Activated T-helper 17 cell treated with anti-CD3 and anti-CD28 coated beads, Interleukin-2, amount 50 U/mL, for 72 hours (primary cell): ENCODE measurements at regions not wholly inside any gene's neighbourhood (a gene's known extent, or its start where the extent isn't known, plus 50 kb on each side); places are given as distances from the start of the nearest gene placed in this dataset.

Experiments used
- ATAC-seq: fragments of 150-1000 bp; cut with Tn5 transposase; replicated peaks from 2 replicates; pipeline ENCODE4 v1.10.0; 2021; ENCODE audit warnings: mild to moderate bottlenecking, moderate library complexity
- H3K27ac Mint-ChIP-seq: one replicate; pipeline ENCODE4 v1.8.0; 2022; ENCODE audit warnings: mixed read lengths
- H3K27me3 Mint-ChIP-seq: one replicate; pipeline ENCODE4 v1.8.0; 2022; ENCODE audit warnings: mixed read lengths
- H3K36me3 Mint-ChIP-seq: one replicate; pipeline ENCODE4 v1.8.0; 2022; ENCODE audit warnings: low read depth, mild to moderate bottlenecking, mixed read lengths
- H3K4me1 Mint-ChIP-seq: one replicate; pipeline ENCODE4 v1.8.0; 2022; ENCODE audit warnings: mixed read lengths
- H3K4me3 Mint-ChIP-seq: one replicate; pipeline ENCODE4 v1.8.0; 2022; ENCODE audit warnings: mild to moderate bottlenecking, mixed read lengths
- H3K9me3 Mint-ChIP-seq: one replicate; pipeline ENCODE4 v1.8.0; 2022; ENCODE audit warnings: mixed read lengths

- Mint-ChIP-seq H3K4me1 (no peaks in the 10 kb centered on the region), H3K9me3 (no peaks in the 10 kb centered on the region), H3K27ac (no peak overlapping the region), H3K36me3 (no peaks in the 10 kb centered on the region), H3K4me3 (no peak overlapping the region), H3K27me3 (no peaks in the 10 kb centered on the region)
- ATAC-seq = no peak
Observed at GRCh38 chr2:62447411-62447810, 58.6 kb downstream of the TMEM17 start.

DNA sequence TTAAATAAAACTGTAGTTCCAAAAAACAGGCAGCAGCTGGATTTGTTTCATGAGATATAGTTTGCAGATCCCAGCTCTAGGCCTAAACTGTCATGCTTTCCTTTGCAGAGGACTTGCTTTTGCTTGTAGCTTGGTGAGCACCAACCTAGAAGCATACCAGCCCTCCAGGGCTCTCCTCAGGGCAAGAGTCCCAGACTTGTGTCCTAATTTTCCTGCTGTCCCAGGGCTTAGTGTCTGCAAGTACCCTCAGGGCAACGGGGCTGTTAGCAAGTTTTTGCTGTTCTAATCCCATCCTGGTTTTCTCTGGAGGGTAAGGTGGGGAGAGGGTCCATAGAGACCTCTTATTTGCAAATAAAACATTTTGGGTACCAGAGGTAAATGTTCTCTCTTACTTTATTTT lies 59.5 kb downstream of the TMEM17 start:
- no peaks in the 10 kb centered on the region for H3K36me3 Mint-ChIP-seq
- no peak overlapping the region for H3K4me3 Mint-ChIP-seq
- no peaks in the 10 kb centered on the region for H3K4me1 Mint-ChIP-seq
- no peaks in the 10 kb centered on the region for H3K27me3 Mint-ChIP-seq
- ATAC-seq = no peak
- no peaks in the 10 kb centered on the region for H3K9me3 Mint-ChIP-seq
- no peak overlapping the region for H3K27ac Mint-ChIP-seq

- Mint-ChIP-seq H3K4me3 (no peak overlapping the region), H3K4me1 (no peaks in the 10 kb centered on the region), H3K27me3 (no peaks in the 10 kb centered on the region), H3K36me3 (no peaks in the 10 kb centered on the region), H3K27ac (no peak overlapping the region), H3K9me3 (no peaks in the 10 kb centered on the region)
- no peak for ATAC-seq
Observed at GRCh38 chr2:62443886-62444285, 62.1 kb downstream of the TMEM17 start.

DNA sequence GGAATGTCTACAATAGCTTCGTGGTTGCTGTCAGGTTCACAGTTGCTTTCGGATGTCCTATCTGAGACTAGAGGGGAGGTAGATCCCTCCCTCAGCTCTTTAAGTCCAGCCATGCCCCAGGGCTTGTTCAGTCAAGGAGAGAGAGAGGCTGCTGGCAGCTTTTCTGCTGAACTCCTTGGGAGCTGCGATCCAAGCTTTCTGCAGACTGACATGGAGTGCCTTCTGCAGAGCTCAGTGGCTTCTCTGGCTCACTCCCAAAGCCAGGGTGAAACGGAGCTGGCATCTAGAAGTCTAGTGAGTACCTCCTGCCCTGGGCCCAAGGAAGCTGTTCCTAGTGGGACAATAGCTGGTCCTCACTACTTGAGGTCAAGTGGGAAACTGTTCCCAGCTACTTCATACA lies 62.5 kb downstream of the TMEM17 start:
- Mint-ChIP-seq H3K4me1 (no peaks in the 10 kb centered on the region), H3K27me3 (no peaks in the 10 kb centered on the region), H3K4me3 (no peak overlapping the region), H3K27ac (no peak overlapping the region), H3K9me3 (no peaks in the 10 kb centered on the region), H3K36me3 (no peaks in the 10 kb centered on the region)
- no peak for ATAC-seq

DNA sequence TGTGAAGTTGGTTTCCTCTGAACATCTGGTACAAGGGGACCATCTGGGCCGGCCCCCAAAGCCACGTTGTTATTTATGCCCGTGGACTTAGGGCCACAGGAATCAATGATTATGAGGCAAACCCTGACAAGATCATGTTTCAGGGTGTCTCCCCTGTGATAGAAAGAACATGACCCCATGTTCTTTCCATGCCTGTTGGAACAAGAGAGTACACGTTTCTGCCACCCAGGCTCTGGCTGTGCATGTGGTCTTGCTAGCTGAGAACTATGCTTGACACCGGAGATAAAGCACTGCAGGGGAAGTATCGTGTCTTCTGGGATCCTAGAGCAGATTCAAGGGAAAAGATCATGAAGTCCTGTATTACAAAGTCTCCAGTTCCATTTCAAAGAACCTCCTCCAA lies 64.2 kb downstream of the TMEM17 start:
- Mint-ChIP-seq H3K27ac (no peak overlapping the region), H3K36me3 (no peaks in the 10 kb centered on the region), H3K4me3 (no peak overlapping the region), H3K27me3 (no peaks in the 10 kb centered on the region), H3K4me1 (no peaks in the 10 kb centered on the region), H3K9me3 (no peaks in the 10 kb centered on the region)
- ATAC-seq = no peak

DNA sequence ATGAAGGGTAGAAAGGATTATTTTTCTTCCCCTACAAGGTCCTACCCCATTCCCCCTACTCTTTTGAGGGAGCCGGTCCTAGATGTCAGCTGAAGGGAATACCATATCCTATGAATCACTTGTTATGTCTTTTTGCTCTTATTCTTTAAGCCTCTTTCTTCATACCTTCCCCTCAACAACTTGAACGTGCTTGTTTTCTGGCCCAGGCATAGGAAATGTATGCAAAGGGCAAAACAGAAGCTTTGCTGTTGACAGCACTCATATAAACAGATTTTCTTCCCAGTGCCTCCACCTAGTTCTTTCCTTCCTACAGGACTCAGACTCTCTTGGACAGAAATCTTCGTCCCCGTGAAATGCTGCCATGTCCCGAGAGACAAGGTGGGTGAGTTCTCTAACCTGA lies 64.6 kb downstream of the TMEM17 start:
- H3K27ac Mint-ChIP-seq = no peak overlapping the region
- no peak overlapping the region for H3K4me3 Mint-ChIP-seq
- ATAC-seq = no peak
- no peaks in the 10 kb centered on the region for H3K27me3 Mint-ChIP-seq
- no peaks in the 10 kb centered on the region for H3K36me3 Mint-ChIP-seq
- H3K4me1 Mint-ChIP-seq = no peaks in the 10 kb centered on the region
- no peaks in the 10 kb centered on the region for H3K9me3 Mint-ChIP-seq

- no peak overlapping the region for H3K27ac Mint-ChIP-seq
- ATAC-seq = no peak
- no peaks in the 10 kb centered on the region for H3K4me1 Mint-ChIP-seq
Observed at GRCh38 chr2:62440281-62440946, 65.6 kb downstream of the TMEM17 start.

DNA sequence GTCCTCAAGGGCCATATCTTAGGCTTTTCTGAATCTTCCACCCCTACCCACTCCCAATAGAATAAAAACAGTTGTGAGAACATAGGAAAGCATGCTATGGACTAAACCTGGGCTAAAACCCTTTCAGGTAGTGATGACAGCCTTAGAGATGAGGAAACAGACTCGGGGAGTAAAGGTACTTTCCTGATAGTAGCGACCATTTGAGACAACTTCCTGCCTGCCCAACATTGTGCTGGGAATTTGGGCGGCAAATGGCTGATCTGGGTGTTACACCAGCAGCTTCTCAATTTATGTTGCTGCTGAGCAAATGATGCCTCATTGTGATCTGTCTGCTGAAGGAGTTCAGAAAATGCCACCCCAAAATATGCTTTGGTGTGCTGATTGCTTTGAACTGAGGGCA lies 66.6 kb downstream of the TMEM17 start:
- no peak overlapping the region for H3K4me3 Mint-ChIP-seq
- H3K27me3 Mint-ChIP-seq = no peaks in the 10 kb centered on the region
- no peaks in the 10 kb centered on the region for H3K36me3 Mint-ChIP-seq
- H3K27ac Mint-ChIP-seq = no peak overlapping the region
- H3K9me3 Mint-ChIP-seq = no peaks in the 10 kb centered on the region
- no peak for ATAC-seq
- no peaks in the 10 kb centered on the region for H3K4me1 Mint-ChIP-seq

More at GRCh38 chr2:62440281-62440946, 65.6 kb downstream of the TMEM17 start:
- Mint-ChIP-seq H3K36me3 (no peaks in the 10 kb centered on the region), H3K4me3 (no peak overlapping the region), H3K27me3 (no peaks in the 10 kb centered on the region), H3K9me3 (no peaks in the 10 kb centered on the region)

DNA sequence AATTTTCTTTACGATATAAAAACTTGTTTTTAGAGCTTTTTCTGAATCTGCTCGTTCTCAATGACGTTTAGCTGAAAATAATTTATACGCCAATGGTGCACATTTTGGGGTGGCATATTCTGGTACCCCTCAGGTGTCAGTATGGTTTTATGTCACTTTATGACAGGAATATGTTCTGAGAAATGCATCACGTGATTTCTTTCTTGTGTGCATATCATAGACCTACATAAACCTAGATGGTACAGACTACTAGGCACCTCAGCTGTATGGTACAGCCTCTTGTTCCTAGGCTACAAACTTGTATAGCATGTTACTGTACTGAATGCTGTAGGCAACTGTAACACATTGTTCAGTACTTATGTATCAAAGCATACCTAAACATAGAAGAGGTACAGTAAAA lies 68.2 kb downstream of the TMEM17 start:
- no peaks in the 10 kb centered on the region for H3K9me3 Mint-ChIP-seq
- no peak for ATAC-seq
- no peaks in the 10 kb centered on the region for H3K4me1 Mint-ChIP-seq
- no peak overlapping the region for H3K27ac Mint-ChIP-seq
- no peaks in the 10 kb centered on the region for H3K36me3 Mint-ChIP-seq
- H3K27me3 Mint-ChIP-seq = no peaks in the 10 kb centered on the region
- H3K4me3 Mint-ChIP-seq = no peak overlapping the region

DNA sequence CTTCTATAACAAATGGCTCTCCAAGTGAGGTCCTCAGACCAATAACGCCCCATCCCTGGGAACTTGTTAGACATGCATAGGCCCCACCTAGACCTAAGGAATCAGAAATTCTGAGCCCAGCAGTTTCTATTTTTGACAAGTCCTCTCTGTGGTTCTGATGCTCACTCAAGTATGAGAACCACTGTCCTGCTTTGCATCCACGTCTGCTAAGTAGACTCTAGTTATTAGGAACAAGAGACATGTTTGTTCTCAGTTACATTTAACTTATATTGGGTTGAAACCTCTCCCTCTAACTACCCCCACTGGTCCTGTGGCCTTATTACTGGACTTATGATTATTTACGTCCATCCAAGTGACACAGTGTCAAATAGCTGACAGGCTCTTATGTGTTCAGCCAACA lies 70.3 kb downstream of the TMEM17 start:
- no peak for ATAC-seq
- Mint-ChIP-seq H3K4me1 (no peaks in the 10 kb centered on the region), H3K4me3 (no peak overlapping the region), H3K27me3 (no peaks in the 10 kb centered on the region), H3K36me3 (no peaks in the 10 kb centered on the region), H3K9me3 (no peaks in the 10 kb centered on the region), H3K27ac (no peak overlapping the region)

DNA sequence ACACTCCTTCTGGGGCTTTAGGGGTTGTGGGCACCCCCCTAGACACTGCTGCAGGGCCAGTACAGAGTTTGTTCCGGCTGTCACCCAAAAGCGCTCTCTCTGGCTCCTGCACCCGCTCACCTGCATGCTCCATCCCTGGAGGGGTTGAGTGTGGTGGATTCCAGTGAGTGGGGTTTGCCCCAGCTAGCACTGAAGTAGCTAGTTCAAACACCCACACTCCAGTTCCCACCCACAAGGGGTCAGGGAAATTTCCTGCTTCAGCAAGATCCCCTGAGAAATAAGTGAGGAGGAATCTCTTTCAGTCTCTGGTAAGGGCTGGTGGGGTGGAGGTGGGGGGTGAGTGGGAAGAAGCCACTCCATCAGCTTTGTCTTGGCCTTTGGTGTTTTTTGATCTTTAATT lies 73.6 kb downstream of the TMEM17 start:
- Mint-ChIP-seq H3K27ac (no peak overlapping the region), H3K36me3 (no peaks in the 10 kb centered on the region), H3K4me3 (no peak overlapping the region), H3K4me1 (no peaks in the 10 kb centered on the region), H3K9me3 (no peaks in the 10 kb centered on the region), H3K27me3 (no peaks in the 10 kb centered on the region)
- ATAC-seq = no peak

- H3K27ac Mint-ChIP-seq = no peak overlapping the region
- H3K4me3 Mint-ChIP-seq = no peak overlapping the region
- H3K27me3 Mint-ChIP-seq = no peaks in the 10 kb centered on the region
- no peaks in the 10 kb centered on the region for H3K4me1 Mint-ChIP-seq
- no peaks in the 10 kb centered on the region for H3K36me3 Mint-ChIP-seq
- H3K9me3 Mint-ChIP-seq = no peaks in the 10 kb centered on the region
- ATAC-seq = no peak
Observed at GRCh38 chr2:62431512-62431911, 74.5 kb downstream of the TMEM17 start.

GRCh38 chr2:62430146-62430545 lies 75.8 kb downstream of the TMEM17 start:
- H3K4me3 Mint-ChIP-seq = no peak overlapping the region
- no peaks in the 10 kb centered on the region for H3K9me3 Mint-ChIP-seq
- no peaks in the 10 kb centered on the region for H3K36me3 Mint-ChIP-seq
- ATAC-seq = no peak
- no peaks in the 10 kb centered on the region for H3K4me1 Mint-ChIP-seq
- H3K27me3 Mint-ChIP-seq = no peaks in the 10 kb centered on the region
- H3K27ac Mint-ChIP-seq = no peak overlapping the region

- Mint-ChIP-seq H3K9me3 (no peaks in the 10 kb centered on the region), H3K27ac (no peak overlapping the region), H3K27me3 (no peaks in the 10 kb centered on the region), H3K36me3 (no peaks in the 10 kb centered on the region), H3K4me3 (no peak overlapping the region), H3K4me1 (no peaks in the 10 kb centered on the region)
- ATAC-seq = no peak
Observed at GRCh38 chr2:62427146-62427545, 78.8 kb downstream of the TMEM17 start.

DNA sequence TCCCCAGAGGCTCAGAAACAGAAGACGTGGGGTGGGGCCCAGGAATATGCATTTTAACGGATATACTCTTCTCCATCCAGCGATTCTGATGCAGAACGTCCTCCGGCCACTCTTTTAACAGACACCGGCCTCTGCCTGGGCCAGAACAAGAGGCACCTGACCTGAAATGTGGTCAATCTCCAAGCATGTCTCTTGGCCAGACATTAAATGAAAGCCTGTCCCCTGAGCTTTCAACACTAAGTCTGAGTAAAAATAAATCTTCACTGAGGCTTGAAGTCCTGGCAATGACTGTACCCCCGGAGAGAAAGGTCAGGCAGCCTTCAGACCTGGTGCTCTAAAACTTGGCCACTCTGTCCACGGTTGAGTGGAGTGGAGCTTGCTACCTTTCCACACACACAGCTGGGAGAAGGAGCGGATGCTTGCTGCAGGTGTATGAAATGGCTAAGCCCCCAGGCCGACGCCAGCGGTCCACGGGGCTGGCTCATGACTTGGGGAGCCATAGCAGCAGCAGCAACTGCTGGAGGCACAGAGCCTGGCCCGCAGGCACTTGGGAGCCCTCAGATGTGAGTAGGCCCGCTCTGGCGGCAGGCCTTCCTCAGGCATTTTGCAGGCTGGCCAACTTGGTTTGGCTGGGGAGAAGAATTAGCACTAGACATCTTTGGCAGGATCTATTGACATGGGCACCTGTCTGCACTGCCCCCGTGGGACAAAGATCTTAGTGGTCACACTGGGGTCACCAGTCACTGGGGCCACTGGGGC lies 79.7 kb downstream of the TMEM17 start:
- Mint-ChIP-seq H3K36me3 (no peaks in the 10 kb centered on the region), H3K4me1 (no peaks in the 10 kb centered on the region), H3K9me3 (no peaks in the 10 kb centered on the region), H3K27ac (no peak overlapping the region), H3K27me3 (no peaks in the 10 kb centered on the region), H3K4me3 (no peak overlapping the region)
- no peak for ATAC-seq
